ENCODE measurements at regions not wholly inside any gene's neighbourhood (a gene's known extent, or its start where the extent isn't known, plus 50 kb on each side); places are given as distances from the start of the nearest gene placed in this dataset.

DNA sequence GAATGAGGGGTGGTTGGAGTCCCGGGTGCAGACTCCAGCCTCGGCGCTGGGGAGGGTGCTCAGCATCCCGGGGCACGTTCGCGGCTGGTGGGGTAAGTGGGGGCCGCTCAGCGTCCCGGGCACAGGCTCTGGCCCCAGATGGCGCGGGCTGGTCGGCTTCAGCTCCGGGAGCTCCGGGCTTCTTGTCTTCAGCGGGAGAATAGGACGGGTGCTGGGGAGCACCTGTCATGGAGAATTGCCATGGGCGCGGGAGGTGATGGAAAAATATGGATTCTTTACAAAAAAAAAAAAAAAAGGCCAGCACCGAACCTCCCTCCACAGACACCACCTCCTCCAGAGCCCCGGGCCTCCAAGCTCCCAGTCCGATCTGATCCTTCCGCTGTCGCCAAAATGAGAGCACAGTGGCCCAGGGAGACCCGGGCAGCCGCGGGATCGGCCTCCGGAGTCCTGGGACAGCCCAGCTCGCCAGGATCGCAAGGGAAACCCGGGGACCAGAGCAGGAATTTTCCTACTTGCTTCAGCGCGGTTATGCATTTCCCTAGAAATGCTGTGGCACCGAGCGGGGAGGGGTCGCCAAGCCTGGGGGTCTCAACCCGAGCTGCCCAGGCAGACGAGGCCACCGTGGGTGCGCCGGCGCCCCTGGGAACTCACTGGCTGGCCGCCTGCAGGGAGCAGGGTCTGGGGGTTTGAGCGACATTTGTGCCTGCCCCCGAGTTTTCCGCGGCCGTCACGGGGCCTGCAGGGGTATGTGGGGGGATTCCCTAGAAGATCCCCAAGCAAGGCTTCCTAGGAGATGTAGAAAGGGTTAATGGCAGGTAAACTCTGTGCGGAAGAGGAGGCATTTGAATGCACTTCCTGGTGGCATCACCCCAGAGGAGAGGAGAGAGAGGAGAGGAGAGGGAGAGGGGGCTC is 1336.9 kb downstream of the BRD1 start:
- no peak for TF ChIP-seq ZFP30 (CRISPR knock-in tag; IDR thresholded peaks at IDR 0.05)
- no peak for TF ChIP-seq RARB (CRISPR knock-in tag; IDR thresholded peaks at IDR 0.05)
- no peak for TF ChIP-seq ISL1 (CRISPR knock-in tag; IDR thresholded peaks at IDR 0.05)
- no peak for TF ChIP-seq ZC3H10 (CRISPR knock-in tag; IDR thresholded peaks at IDR 0.05)
- TF ChIP-seq, protein P1, sequence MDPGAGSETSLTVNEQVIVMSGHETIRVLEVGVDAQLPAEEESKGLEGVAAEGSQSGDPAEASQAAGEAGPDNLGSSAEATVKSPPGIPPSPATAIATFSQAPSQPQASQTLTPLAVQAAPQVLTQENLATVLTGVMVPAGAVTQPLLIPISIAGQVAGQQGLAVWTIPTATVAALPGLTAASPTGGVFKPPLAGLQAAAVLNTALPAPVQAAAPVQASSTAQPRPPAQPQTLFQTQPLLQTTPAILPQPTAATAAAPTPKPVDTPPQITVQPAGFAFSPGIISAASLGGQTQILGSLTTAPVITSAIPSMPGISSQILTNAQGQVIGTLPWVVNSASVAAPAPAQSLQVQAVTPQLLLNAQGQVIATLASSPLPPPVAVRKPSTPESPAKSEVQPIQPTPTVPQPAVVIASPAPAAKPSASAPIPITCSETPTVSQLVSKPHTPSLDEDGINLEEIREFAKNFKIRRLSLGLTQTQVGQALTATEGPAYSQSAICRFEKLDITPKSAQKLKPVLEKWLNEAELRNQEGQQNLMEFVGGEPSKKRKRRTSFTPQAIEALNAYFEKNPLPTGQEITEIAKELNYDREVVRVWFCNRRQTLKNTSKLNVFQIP (CRISPR knock-in tag; IDR thresholded peaks at IDR 0.05; ENCODE audit: borderline replicate concordance, low read depth) = no peak
- TF ChIP-seq CSDC2 (CRISPR knock-in tag; IDR thresholded peaks at IDR 0.05) = no peak
- TF ChIP-seq, protein P2, sequence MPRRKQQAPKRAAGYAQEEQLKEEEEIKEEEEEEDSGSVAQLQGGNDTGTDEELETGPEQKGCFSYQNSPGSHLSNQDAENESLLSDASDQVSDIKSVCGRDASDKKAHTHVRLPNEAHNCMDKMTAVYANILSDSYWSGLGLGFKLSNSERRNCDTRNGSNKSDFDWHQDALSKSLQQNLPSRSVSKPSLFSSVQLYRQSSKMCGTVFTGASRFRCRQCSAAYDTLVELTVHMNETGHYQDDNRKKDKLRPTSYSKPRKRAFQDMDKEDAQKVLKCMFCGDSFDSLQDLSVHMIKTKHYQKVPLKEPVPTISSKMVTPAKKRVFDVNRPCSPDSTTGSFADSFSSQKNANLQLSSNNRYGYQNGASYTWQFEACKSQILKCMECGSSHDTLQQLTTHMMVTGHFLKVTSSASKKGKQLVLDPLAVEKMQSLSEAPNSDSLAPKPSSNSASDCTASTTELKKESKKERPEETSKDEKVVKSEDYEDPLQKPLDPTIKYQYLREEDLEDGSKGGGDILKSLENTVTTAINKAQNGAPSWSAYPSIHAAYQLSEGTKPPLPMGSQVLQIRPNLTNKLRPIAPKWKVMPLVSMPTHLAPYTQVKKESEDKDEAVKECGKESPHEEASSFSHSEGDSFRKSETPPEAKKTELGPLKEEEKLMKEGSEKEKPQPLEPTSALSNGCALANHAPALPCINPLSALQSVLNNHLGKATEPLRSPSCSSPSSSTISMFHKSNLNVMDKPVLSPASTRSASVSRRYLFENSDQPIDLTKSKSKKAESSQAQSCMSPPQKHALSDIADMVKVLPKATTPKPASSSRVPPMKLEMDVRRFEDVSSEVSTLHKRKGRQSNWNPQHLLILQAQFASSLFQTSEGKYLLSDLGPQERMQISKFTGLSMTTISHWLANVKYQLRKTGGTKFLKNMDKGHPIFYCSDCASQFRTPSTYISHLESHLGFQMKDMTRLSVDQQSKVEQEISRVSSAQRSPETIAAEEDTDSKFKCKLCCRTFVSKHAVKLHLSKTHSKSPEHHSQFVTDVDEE (CRISPR knock-in tag; IDR thresholded peaks at IDR 0.05) = no peak
- no peak for TF ChIP-seq ARNTL (CRISPR knock-in tag; IDR thresholded peaks at IDR 0.05; ENCODE audit: borderline replicate concordance, low read depth)
- TF ChIP-seq, protein P3, sequence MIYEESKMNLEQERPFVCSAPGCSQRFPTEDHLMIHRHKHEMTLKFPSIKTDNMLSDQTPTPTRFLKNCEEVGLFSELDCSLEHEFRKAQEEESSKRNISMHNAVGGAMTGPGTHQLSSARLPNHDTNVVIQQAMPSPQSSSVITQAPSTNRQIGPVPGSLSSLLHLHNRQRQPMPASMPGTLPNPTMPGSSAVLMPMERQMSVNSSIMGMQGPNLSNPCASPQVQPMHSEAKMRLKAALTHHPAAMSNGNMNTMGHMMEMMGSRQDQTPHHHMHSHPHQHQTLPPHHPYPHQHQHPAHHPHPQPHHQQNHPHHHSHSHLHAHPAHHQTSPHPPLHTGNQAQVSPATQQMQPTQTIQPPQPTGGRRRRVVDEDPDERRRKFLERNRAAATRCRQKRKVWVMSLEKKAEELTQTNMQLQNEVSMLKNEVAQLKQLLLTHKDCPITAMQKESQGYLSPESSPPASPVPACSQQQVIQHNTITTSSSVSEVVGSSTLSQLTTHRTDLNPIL (CRISPR knock-in tag; IDR thresholded peaks at IDR 0.05; ENCODE audit: low read depth) = no peak
- no peak for TF ChIP-seq TCF4 (CRISPR knock-in tag; IDR thresholded peaks at IDR 0.05; ENCODE audit: borderline replicate concordance)
- TF ChIP-seq ZNF70 (CRISPR knock-in tag; IDR thresholded peaks at IDR 0.05) = no peak
- no peak for TF ChIP-seq PPARA (CRISPR knock-in tag; IDR thresholded peaks at IDR 0.05; ENCODE audit: borderline replicate concordance)
- no peak for TF ChIP-seq ZFP3 (CRISPR knock-in tag; IDR thresholded peaks at IDR 0.05)
- TF ChIP-seq ZNF565 (CRISPR knock-in tag; conservative IDR thresholded peaks at IDR 0.05; ENCODE audit: low read depth) = no peak

Data from SK-N-SH treated with all-trans-retinoic acid at 6 μM for 48 hours (cell line).